RWPE2 (cell line): ENCODE measurements at regions not wholly inside any gene's neighbourhood (a gene's known extent, or its start where the extent isn't known, plus 50 kb on each side); places are given as distances from the start of the nearest gene placed in this dataset.

Experiments used
- ATAC-seq: fragments of 200-7000 bp; cut with Tn5 transposase; 3 replicates; pipeline ENCODE4 v1.9.1; 2021; ENCODE audit warnings: low read depth
- DNase-seq: peaks from one replicate; pipeline ENCODE4 v3.0.0-alpha.2; 2020; ENCODE audit warnings: low spot score
- H3K27ac ChIP-seq: fragments of 450-650 bp; 2 replicates; pipeline ENCODE4 v1.5.1; 2017; ENCODE audit warnings: mild to moderate bottlenecking; ENCODE audit not compliant: poor library complexity, severe bottlenecking
- H3K27me3 ChIP-seq: fragments of 250-450 bp; sonication (Bioruptor Pico); 2 replicates; pipeline ENCODE4 v1.5.1; 2021; ENCODE audit warnings: mild to moderate bottlenecking, moderate library complexity; ENCODE audit not compliant: insufficient read depth, poor library complexity, severe bottlenecking
- H3K36me3 ChIP-seq: fragments of 250-450 bp; sonication (Bioruptor Pico); 2 replicates; pipeline ENCODE4 v1.5.1; 2020; ENCODE audit warnings: low read depth, mild to moderate bottlenecking, moderate library complexity
- H3K4me1 ChIP-seq: fragments of 250-450 bp; sonication (Bioruptor Pico); 2 replicates; pipeline ENCODE4 v1.5.1; 2021; ENCODE audit warnings: mild to moderate bottlenecking, moderate library complexity; ENCODE audit not compliant: insufficient read depth, poor library complexity, severe bottlenecking
- H3K4me3 ChIP-seq: fragments of 250-450 bp; sonication (Bioruptor Pico); 2 replicates; pipeline ENCODE4 v1.5.1; 2021; ENCODE audit warnings: mild to moderate bottlenecking, moderate library complexity; ENCODE audit not compliant: severe bottlenecking
- H3K9me3 ChIP-seq: fragments of 250-450 bp; sonication (Bioruptor Pico); 2 replicates; pipeline ENCODE4 v1.5.1; 2021; ENCODE audit warnings: mild to moderate bottlenecking, moderate library complexity; ENCODE audit not compliant: severe bottlenecking
- TF ChIP-seq, protein P1 (sequence below): fragments of 450-650 bp; IDR thresholded peaks from one replicate; pipeline ENCODE4 v1.5.1; 2017; ENCODE audit warnings: mild to moderate bottlenecking, moderate library complexity; ENCODE audit not compliant: poor library complexity, severe bottlenecking

DNA sequence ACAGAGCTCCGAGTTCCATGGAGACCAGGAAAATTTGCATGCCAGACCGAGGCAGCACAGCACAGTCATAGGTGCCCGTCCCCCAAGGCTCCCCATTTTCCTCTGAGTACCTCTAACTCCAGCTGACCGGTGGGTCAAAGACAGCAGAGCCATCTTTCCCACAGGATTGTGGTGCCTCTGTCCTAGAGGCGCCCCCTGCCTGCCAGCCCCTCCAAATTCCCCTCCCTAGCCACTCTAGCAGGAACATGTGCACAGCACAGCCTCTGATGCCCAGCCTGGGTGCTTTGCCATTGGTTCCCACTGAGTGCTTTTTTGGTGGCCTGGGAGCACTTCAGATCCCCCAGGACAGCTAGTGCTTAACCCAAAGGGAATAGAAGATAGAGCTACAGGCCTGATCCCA, 368.5 kb upstream of the PABPC5 start:
- TF ChIP-seq, protein P1, sequence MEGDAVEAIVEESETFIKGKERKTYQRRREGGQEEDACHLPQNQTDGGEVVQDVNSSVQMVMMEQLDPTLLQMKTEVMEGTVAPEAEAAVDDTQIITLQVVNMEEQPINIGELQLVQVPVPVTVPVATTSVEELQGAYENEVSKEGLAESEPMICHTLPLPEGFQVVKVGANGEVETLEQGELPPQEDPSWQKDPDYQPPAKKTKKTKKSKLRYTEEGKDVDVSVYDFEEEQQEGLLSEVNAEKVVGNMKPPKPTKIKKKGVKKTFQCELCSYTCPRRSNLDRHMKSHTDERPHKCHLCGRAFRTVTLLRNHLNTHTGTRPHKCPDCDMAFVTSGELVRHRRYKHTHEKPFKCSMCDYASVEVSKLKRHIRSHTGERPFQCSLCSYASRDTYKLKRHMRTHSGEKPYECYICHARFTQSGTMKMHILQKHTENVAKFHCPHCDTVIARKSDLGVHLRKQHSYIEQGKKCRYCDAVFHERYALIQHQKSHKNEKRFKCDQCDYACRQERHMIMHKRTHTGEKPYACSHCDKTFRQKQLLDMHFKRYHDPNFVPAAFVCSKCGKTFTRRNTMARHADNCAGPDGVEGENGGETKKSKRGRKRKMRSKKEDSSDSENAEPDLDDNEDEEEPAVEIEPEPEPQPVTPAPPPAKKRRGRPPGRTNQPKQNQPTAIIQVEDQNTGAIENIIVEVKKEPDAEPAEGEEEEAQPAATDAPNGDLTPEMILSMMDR = no peak
- Histone ChIP-seq H3K36me3 (no peaks in the 10 kb centered on the region), H3K4me3 (no peak overlapping the region), H3K27me3 (no peaks in the 10 kb centered on the region), H3K4me1 (no peaks in the 10 kb centered on the region), H3K9me3 (no peaks in the 10 kb centered on the region), H3K27ac (no peak overlapping the region)
- DNase-seq = no peak
- ATAC-seq = no peak

DNA sequence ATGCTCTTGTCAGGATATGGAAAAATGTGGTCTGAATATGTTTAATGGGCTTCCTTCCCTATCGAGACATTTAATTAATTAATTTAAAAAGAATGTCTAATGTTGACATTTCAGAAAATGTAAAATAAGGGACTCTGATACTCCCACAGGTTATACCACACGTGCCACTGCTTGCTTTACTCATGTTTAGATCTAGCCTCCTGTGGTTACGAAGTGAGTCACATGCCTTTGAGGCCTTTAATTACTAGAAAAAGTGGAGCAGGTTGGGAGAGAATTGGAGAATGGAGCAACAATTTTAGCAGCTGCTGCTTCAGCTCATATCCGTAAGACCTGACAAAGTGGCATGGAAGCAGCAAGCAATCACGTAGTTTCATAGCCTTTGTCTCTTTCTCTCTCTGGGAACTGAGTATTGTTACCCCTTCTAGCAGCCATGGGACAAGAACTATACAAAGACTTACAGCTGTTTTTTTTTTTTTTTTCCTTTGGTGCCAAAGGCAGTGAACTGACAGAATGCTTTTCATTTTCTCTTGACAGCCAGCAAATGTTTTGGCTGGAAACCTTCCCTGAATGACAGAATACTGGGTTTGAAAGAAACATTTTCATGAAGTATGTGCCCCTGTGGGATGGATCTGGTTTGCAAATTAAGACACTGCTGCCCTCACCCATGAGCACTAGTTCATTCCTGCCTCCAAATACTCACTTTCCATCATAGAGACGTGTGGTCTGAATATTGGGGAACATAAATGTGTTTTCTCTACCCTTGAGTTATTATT, 355.1 kb upstream of the PABPC5 start:
- Histone ChIP-seq H3K27me3 (no peaks in the 10 kb centered on the region), H3K4me3 (no peak overlapping the region), H3K9me3 (no peaks in the 10 kb centered on the region), H3K36me3 (no peaks in the 10 kb centered on the region), H3K27ac (no peak overlapping the region), H3K4me1 (no peaks in the 10 kb centered on the region)
- DNase-seq (no peak), ATAC-seq (0 out of 3 replicates have a peak, but pooled peaks have one; percentile 14)
- TF ChIP-seq, protein P1 = no peak

DNA sequence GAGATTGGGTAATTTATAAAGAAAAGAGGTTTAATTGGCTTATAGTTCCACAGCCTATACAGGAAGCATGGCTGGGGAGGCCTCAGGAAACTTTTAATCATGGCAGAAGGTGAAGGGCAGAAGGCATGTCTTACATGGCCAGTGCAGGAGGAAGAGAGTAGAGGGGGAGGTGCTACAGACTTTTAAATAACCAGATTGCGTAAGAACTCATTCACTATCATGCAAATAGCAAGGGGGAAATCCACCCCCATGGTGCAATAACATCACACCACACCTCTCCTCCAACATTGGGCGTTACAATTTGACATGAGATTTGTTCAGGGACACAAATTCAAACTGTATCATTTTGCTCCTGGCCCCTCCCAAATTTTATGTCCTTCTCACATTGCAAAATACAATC, 353.8 kb upstream of the PABPC5 start:
- H3K9me3 ChIP-seq = no peaks in the 10 kb centered on the region
- ATAC-seq (no peak), DNase-seq (no peak)
- no peak overlapping the region for H3K27ac ChIP-seq
- no peaks in the 10 kb centered on the region for H3K4me1 ChIP-seq
- no peak overlapping the region for H3K4me3 ChIP-seq
- no peaks in the 10 kb centered on the region for H3K27me3 ChIP-seq
- H3K36me3 ChIP-seq = no peaks in the 10 kb centered on the region
- TF ChIP-seq, protein P1 = no peak

DNA sequence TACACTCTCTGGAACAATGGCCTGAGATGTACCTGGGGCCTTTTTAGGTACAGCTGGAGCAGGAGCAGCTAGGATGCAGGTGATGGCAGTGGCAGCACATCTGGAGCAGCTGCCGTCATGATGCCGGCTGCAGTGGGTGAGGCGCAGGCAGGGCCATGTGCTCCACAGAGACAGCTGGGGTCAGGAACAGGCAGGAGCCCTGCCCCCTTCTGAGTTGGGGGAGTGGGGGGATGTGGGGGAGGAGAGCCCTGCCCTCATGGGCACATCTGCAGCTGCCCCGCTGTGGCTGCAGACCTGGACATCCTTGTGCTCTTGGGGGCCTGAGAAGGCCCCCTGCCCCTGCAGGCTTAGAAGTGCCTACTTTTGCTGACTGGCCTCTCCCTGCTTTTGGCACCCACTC, 352.8 kb upstream of the PABPC5 start:
- TF ChIP-seq, protein P1 = no peak
- no peak for ATAC-seq
- Histone ChIP-seq H3K36me3 (no peaks in the 10 kb centered on the region), H3K4me3 (no peak overlapping the region), H3K9me3 (no peaks in the 10 kb centered on the region), H3K27ac (no peak overlapping the region), H3K4me1 (no peaks in the 10 kb centered on the region), H3K27me3 (no peaks in the 10 kb centered on the region)
- DNase-seq = no peak

DNA sequence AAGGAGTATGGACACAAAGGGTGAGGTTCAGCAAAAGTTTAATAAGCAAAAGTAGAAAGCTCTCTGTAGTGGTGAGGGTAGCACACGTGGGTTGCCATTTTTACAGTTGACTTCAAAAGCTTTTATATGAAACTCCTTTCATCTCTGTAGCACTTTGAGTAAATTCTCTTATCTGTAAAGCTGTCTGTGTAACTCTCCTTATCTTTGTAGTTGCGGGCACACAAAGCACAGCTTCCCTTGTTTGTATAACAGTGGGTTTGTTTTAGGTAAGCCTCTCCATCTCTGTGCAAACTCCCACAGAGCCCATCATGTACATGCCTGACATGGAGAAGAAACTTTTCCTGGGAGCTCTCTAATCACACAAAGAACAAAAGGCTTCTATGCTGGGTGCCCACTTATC, 325.9 kb upstream of the PABPC5 start:
- TF ChIP-seq, protein P1 = no peak
- H3K4me3 ChIP-seq = no peak overlapping the region
- H3K36me3 ChIP-seq = no peaks in the 10 kb centered on the region
- no peaks in the 10 kb centered on the region for H3K9me3 ChIP-seq
- H3K27me3 ChIP-seq = no peaks in the 10 kb centered on the region
- ATAC-seq (no peak), DNase-seq (no peak)
- H3K4me1 ChIP-seq = no peaks in the 10 kb centered on the region
- no peak overlapping the region for H3K27ac ChIP-seq
